Amniotic epithelial cell (primary cell): ENCODE measurements at regions not wholly inside any gene's neighbourhood (a gene's known extent, or its start where the extent isn't known, plus 50 kb on each side); places are given as distances from the start of the nearest gene placed in this dataset.

ENCODE experiments used
- DNase-seq: peaks from one replicate; pipeline ENCODE4 v3.0.0-alpha.2; 2010; ENCODE audit warnings: low read depth

- DNase-seq = no peak
Measured at GRCh38 chr2:8573234-8573941, 108.5 kb upstream of the ID2 start.

- DNase-seq = no peak
Measured at GRCh38 chr2:8573942-8574195, 108.0 kb upstream of the ID2 start.

DNA sequence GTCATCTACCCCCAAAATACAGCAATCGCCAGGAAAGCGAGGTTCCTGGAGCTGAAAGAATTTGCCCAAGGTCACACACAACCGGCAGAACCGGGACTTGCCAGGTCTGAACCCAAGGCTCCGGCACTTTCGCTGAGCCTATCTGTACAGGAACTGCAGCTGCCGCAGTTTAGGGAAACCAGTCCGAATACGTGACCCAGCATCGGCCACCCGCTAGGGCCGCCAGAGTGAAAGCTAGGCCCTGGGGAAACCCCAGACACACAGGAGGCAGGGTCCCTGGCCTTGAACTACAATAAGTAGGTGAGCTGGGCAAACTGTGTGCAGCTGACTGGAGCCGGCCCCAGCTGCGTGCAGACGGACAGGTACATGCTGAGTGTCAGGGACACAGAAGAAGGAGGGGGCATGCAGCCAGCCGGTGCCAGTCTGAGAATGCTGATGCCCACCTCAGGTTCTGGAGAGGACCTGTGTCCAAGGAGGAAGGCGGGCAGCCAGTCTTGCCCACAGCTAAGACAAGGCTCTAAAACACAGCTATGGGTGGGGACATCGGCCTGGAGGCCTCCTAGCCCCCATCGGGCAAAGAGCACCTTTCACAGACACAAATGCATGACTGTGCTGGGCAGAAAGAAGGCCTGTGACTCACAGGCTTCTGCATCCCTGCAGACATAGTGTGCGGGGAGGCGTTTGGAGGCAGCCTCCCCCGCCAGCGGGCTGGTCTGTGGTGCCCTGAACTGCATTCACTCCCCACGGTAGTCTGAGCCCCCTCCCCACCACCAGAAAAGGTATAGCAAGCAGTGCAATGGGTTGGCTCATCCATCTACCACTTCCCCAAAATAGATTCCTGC lies 107.4 kb upstream of the ID2 start:
- peak; percentile 23 for DNase-seq

DNA sequence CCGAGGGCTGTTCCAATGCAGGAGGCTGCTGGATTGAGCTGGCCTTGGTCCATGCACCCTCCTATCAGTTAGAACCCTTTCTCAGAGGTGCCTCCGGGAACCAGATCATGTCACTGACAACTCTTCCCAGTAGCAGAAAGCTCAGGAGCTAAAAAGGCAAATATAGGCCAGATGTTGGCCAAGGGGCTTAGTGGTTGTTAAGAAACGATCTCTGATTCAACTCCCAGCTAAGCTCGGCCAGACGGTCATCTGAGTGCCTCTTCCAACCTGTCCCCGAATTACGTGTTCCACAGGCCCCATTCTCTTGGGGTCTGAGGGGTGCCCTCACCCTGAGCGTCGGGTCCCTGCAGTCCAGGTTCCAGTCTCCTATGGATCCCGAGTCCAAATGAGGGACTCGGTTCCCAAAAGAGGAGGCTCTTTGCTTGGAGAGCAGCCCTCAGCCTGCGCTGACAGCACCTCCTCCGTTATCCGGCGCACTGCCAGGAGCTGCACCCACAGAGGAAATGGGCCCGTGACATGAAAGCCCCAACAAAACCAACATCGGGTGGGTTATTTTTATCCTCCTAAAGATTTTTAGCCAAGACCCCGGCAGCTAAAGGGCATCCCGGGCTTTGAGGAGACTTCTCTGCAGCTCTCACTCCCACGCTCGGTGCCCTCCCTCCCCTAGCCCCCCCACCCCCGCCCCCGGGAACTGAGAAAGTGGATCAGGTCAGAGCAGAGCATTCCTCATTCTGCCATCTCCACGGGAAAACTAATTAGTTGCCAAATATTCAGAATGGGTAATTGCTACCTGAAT lies 106.6 kb upstream of the ID2 start:
- DNase-seq = peak; percentile 44

DNA sequence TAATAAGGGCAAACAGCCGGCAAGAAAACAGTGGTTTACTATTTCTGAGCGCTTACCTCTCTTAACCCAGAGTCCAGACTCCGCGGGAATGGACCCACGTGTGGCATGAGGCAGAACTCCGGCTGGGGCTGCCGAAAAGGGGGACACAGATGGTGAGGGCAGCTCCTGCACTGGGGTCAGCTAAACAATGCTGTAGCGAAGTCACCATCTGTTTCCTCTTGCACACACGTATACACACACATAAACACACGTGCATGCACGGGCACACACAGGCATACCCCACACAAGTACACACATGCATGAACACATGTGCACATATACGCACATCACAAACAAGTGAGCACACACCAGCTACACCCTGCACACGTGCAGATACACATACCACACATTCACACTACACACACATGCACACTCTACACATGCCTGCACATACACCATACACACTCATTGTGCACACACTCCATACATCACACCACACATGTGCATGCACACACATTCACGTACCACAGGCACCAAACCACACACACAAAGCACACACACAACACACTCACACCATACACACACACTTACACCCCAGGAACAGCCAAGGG lies 105.9 kb upstream of the ID2 start:
- no peak for DNase-seq

DNA sequence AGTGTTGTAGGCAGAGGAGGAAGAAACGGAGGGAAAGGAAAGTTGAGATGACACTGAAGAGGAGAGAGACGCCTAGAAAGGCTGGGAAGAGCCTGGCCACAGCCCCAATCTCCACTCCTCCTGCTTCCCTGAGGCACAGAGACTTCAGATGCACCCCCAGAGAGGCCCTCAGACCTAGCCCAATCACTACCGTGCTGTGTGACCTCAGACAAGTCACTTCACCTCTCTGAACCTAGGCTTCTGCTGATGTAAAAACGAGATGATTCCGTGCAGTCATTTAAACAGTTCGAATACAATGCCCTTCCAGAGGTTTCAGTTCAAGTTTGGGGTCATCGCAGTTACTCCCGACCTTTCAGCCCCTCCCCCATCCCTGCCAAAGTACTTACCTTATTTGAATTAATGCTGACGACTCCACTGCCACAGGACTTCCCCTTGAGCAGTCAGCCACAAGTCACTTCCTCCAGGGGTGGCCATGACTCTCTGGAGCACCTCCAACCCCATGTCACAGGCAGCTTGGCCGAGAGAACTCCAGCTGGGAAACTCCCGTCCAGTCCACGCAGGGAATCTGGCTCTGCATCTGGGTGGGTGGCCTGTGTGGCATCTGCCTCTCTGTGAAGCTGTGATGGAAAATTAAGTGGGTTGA lies 105.2 kb upstream of the ID2 start:
- no peak for DNase-seq

GRCh38 chr2:8577573-8577972 lies 104.3 kb upstream of the ID2 start:
- no peak for DNase-seq

DNA sequence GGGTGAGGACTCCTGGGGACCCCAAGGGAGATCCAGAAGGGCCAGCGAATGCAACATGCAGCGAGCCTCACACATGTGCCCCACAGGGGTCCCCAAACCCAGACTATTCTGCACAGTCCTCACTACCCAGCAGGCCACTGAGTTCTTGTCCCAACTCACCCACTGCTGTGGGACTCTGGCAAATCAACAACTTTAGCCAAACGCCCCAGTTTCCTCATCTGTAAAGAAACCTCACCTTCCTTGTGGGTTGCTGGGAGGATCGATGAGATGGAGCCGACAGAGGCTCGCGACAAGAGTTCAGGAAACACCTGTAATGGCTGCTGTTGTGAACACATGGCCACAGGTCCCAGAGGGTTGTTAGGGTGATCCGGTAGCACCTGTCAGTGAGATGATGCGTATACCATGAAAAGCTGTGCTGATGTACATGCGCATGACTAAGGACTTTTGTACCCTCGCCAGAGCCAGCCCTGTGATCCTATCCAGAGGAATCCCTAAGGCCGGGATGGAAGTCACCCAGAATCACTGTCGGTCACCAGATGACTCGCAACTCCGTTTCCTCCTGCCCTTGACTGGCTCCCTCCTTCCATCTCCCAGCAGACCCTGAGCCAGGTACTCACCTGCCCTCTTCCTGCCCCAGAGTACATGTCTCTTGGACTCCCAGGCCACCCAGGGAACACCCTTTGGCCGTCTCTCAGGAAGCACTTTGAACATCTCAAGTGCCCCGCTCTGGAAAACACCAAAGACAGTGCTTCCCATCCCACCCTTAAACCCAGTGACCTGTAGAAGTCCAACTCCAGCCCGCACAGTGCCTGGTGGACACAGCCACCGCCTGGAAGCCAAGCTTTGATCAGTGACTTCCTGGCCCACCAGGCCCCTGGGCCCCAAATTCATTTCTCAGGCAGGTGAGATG lies 103.3 kb upstream of the ID2 start:
- no peak for DNase-seq

DNA sequence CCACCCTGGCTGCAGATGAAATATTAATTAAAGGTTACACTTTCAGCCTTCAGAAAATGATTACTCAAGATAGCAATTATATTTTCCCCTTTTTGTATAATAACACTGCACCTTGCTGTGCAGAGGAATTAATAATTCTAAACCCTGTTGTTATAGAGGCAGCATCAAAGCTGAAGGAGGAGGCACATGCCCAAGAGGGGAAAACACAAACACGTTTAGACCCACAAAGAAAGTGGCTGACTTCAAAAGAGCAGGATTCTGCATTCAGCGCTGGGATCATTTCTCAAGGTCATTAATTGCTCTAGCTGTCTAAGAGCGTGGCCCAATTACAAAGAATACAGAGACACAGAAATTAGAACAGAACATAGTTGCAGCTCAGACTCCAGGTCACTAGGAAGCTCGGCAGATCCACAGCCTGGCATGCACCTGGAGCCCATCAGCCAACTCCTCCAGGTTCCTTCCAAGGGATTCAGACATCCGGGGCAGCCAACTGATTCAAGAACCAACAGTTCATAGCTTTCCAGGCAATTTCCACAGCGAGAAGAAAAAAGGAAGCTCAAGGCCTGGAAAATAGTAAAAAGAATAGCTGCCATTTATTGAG lies 102.3 kb upstream of the ID2 start:
- DNase-seq = no peak

DNA sequence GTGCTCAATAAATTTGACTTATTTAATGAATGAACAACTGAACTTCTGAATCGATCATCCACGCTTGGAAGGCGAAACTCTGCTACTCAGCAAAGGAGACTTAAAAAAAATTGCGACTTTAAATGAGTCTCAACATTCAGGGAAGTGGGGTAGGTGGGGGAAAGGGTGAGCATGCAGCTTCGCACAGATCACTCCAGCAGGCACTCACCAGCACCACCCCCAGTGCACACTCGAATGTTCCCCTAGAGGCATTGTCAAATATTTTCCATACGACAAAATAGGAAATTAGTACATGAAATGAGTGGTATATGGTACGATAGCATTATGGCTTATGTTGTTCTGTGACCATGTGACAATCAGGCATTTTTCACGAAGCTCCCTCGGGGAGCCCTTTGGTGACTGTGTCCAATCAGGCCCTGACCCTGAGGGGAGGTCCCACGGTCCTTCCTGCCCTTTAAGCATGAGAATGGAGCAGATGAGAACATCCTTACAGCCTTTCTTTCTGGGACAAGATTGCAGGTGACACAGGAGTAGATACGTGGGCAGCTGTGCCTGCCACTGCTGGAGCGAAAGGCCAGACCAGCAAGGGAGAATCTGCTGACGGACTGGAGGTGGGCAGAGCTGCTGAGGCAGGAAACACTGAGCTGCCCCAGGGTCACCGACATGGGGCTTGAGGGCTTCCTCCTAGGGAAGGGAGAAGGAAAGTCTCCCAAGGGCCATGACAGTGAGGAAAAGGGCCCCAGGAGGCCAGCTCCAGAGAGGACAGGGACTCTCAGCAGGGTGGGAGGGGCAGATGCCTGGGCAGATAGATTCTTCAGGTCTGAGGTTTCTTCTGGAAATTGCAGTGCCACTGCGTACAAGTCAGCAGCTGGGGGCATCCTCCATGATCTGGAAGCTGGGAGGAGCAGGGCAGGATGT lies 101.3 kb upstream of the ID2 start:
- DNase-seq = peak; percentile 13

DNA sequence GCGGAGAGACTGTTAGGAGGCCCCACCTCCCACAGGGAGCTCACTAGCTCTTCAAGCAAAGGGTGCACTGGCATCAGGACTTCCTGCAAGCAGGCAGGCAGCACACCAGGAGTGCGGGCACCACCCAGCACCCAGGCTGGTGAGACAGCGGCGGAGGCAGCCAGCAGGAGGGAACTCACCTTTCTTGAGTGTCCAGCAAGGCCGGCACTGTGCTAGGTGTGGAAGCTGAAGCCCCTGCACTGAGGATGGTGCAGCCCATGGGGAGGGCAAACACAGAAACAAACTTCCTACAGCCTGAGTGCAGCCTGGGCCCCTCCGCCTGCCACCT lies 100.7 kb upstream of the ID2 start:
- no peak for DNase-seq

DNA sequence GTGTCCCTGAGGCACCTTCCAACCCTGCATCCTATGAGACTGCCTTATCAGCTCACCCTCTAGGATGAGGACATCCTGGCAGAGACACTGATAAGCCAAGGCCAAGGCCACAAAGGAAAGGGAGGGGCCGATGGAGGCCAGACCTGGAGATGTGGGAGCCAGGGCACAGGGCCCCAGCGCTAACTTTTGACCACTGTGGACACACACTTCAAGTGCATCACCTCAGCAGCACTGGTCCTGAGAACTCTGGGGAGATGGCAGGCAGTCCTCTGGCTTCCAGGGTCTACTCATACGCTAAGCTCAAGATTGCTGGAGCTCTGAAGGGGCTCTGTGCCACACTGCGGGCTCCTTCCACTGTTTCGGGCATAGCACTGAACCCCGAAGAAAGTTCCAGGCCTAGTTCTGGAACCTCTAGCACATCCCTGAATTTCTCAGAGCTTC lies 100.2 kb upstream of the ID2 start:
- no peak for DNase-seq

DNA sequence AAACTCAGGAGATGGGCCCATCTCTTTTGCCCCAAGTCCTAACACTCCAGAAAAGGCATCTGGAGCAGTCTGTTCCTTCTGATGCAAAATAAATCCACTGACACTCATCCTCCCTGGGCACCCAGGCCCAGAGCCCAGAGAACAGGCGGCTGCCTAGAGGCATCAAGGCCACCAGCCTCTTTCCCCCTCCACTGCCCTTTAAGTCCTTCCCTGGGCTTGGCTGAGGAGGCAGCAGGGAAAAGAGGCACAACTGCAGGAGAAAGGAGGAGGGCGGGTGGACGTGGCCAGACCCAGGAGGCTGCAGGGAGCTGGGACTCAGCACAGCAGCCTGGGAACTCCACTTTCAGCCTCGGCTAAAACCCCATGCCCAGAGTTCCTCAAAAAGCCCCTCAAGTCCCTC lies 99.7 kb upstream of the ID2 start:
- no peak for DNase-seq

DNA sequence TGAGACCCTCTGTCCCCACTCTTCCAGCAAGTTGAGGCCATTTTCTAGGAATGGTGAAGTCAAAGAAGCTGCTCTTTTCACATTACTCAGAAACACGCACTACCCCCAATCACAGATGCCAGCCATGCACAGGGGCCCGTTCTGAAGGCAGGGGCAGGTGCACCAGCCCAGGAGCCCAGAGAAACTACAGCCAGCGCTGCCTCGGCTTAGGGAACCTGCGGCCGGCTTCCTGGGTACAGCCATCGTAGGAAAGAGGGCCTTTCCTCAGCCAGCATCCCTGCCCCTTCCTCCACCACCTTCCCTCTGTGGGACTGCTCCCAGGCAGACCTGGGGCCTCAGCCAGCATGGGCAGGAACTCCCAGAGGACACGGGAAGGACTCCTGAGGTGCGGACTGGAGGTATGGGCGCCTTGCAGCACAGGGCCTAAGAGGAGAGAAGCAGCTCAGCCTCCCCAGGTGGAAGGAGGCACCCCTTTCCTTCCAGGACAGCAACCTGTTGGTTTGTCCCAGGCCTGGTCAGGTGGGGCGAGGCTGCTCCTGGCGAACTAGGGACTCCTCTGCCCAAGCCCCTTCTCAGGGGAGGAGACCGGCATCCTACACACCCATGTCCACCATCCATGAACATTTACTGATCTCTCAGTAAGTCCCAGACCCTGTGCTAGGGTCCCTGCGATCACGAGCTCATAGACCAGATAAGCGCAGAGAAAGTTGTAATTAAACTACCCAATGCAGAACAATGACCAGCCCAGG lies 99.0 kb upstream of the ID2 start:
- DNase-seq = no peak

- peak; percentile 82 for DNase-seq
Measured at GRCh38 chr2:8583400-8584173, 98.3 kb upstream of the ID2 start.

GRCh38 chr2:8584174-8585066 lies 97.4 kb upstream of the ID2 start:
- DNase-seq = no peak

DNA sequence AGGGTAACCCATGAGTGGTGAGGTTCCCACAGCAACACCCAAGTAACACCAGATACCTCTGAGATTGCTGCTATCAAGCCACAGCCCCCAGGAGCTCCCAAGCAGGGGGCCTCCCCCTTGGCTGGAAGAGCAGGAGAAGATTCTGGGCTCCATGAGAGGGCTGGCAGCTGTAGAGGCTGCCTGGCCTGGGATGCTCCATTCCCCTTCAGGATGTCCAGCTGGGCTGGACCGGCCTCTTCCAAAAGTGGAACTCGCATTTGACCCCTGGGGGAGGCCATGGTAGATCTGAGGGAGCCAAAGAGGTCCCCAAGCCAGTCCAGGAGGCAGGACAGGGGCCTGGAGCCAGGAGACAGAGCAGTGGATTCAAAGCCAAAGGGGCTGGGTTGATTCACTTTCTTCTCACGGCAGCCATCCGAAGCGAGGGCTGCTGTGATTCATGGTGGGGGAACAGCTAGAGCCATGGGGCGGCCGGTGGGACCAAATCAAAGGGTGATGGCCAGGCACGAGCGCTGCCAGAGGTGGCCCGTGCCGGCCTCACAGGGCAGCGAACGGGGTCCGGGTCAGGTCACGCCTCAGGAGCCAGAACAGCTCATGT lies 95.3 kb upstream of the ID2 start:
- DNase-seq = no peak
